ENCODE measurements at regions not wholly inside any gene's neighbourhood (a gene's known extent, or its start where the extent isn't known, plus 50 kb on each side); places are given as distances from the start of the nearest gene placed in this dataset.

DNA sequence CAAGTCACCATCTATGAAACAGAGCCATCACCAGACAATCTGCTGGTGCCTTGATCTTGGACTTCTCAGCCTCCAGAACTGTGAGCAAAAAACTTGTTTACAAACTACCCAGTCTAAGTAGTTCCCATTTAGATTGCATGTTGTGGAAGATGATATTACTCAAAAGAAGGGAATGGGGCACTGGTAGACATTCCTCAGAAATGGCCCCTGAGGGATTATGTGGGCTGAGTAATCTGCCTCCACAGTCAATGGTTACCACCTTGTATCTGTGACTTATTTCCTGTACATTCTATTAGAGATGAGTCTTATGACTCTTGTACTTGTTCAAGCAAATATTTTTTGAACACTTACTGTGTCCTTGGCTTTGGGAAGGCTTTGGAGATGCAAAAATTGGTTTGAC, 160.4 kb downstream of the NUP35 start:
- TF ChIP-seq EZH2 (IDR thresholded peaks at IDR 0.05; ENCODE audit: insufficient read depth, poor library complexity, severe bottlenecking): no peak
- TF ChIP-seq EZH2phosphoT487 (IDR thresholded peaks at IDR 0.05; ENCODE audit: insufficient read depth, low read depth): 0 out of 2 replicates have a peak, but pooled peaks have one; percentile 58

Data from GM23248 (cell line).